GM23338 (cell line): ENCODE measurements at regions not wholly inside any gene's neighbourhood (a gene's known extent, or its start where the extent isn't known, plus 50 kb on each side); places are given as distances from the start of the nearest gene placed in this dataset.

Experiments used
- ATAC-seq: fragments of 200-7000 bp; cut with Tn5 transposase; 3 replicates; pipeline ENCODE4 v1.9.1; 2020
- DNase-seq: peaks from one replicate; pipeline ENCODE4 v3.0.0-alpha.2; 2015; ENCODE audit warnings: low spot score
- H2AFZ ChIP-seq: fragments of 200-600 bp; sonication (generic); 2 replicates; pipeline ENCODE4 v1.8.0; 2016; ENCODE audit warnings: antibody characterized with exemption, mild to moderate bottlenecking, moderate library complexity
- H3F3A ChIP-seq: fragments of 200-600 bp; sonication (generic); replicated peaks from 2 replicates; pipeline ENCODE4 v1.8.0; 2017; ENCODE audit warnings: antibody characterized with exemption, mixed run types, low read depth
- H3K27ac ChIP-seq: fragments of 200-600 bp; sonication (generic); 2 replicates; pipeline ENCODE4 v1.6.1; 2016; ENCODE audit warnings: low read depth
- H3K27me3 ChIP-seq: fragments of 200-600 bp; sonication (generic); 2 replicates; pipeline ENCODE4 v1.8.0; 2016; ENCODE audit warnings: mild to moderate bottlenecking, mixed run types, moderate library complexity; ENCODE audit not compliant: insufficient read depth
- H3K36me3 ChIP-seq: fragments of 200-600 bp; sonication (generic); 2 replicates; pipeline ENCODE4 v1.8.0; 2016; ENCODE audit warnings: mild to moderate bottlenecking; ENCODE audit not compliant: insufficient read depth
- H3K4me1 ChIP-seq: fragments of 200-600 bp; sonication (generic); 2 replicates; pipeline ENCODE4 v1.8.0; 2016; ENCODE audit warnings: mild to moderate bottlenecking, moderate library complexity; ENCODE audit not compliant: insufficient read depth
- H3K4me2 ChIP-seq: fragments of 200-600 bp; sonication (generic); 2 replicates; pipeline ENCODE4 v1.7.1; 2017; ENCODE audit warnings: mixed run types
- H3K4me3 ChIP-seq: fragments of 200-600 bp; sonication (generic); 2 replicates; pipeline ENCODE4 v1.6.1; 2016; ENCODE audit warnings: mixed run types
- H3K79me2 ChIP-seq: fragments of 200-600 bp; sonication (generic); replicated peaks from 2 replicates; pipeline ENCODE4 v1.8.0; 2017; ENCODE audit warnings: mild to moderate bottlenecking; ENCODE audit not compliant: insufficient read depth
- H3K9me2 ChIP-seq: fragments of 200-600 bp; sonication (generic); 2 replicates; pipeline ENCODE4 v1.8.0; 2017; ENCODE audit not compliant: insufficient read depth
- H4K20me1 ChIP-seq: fragments of 200-600 bp; sonication (generic); replicated peaks from 2 replicates; pipeline ENCODE4 v1.8.0; 2017; ENCODE audit warnings: mild to moderate bottlenecking; ENCODE audit not compliant: insufficient read depth
- H3K27ac Mint-ChIP-seq: 2 replicates; pipeline ENCODE4 v1.8.0; 2020; ENCODE audit warnings: inconsistent platforms, mild to moderate bottlenecking, moderate library complexity, mixed read lengths
- H3K27me3 Mint-ChIP-seq: 3 replicates; pipeline ENCODE4 v1.8.0; 2022; ENCODE audit warnings: low read depth, mild to moderate bottlenecking, moderate library complexity, mixed read lengths, inconsistent platforms; ENCODE audit not compliant: insufficient read depth, poor library complexity
- H3K36me3 Mint-ChIP-seq: 3 replicates; pipeline ENCODE4 v1.8.0; 2021; ENCODE audit warnings: low read depth, mild to moderate bottlenecking, inconsistent platforms, moderate library complexity, mixed read lengths
- H3K4me1 Mint-ChIP-seq: 3 replicates; pipeline ENCODE4 v1.8.0; 2020; ENCODE audit warnings: mild to moderate bottlenecking, inconsistent platforms, mixed read lengths
- H3K4me3 Mint-ChIP-seq: 3 replicates; pipeline ENCODE4 v1.8.0; 2021; ENCODE audit warnings: moderate library complexity, mild to moderate bottlenecking, inconsistent platforms, mixed read lengths
- H3K9me3 Mint-ChIP-seq: 3 replicates; pipeline ENCODE4 v1.8.0; 2020; ENCODE audit warnings: moderate library complexity, mild to moderate bottlenecking, inconsistent platforms, mixed read lengths
- CREB1 ChIP-seq: fragments of 250-450 bp; sonication (Bioruptor Pico); IDR thresholded peaks from 2 replicates; pipeline ENCODE4 v1.5.0; 2020; ENCODE audit warnings: low read depth, mild to moderate bottlenecking, moderate library complexity
- EZH2 ChIP-seq: fragments of 200-600 bp; sonication (generic); IDR thresholded peaks from one replicate; pipeline ENCODE4 v1.8.0; 2017; ENCODE audit warnings: antibody characterized with exemption, mild to moderate bottlenecking, low read depth; ENCODE audit not compliant: unreplicated experiment
- EZH2phosphoT487 ChIP-seq: fragments of 200-600 bp; sonication (generic); IDR thresholded peaks from one replicate; pipeline ENCODE4 v1.8.1; 2018; ENCODE audit warnings: antibody characterized with exemption; ENCODE audit not compliant: unreplicated experiment
- JUNB ChIP-seq: IDR thresholded peaks from one replicate; pipeline ENCODE4 v1.6.1; 2016; ENCODE audit warnings: antibody characterized with exemption; ENCODE audit not compliant: unreplicated experiment
- NANOG ChIP-seq: IDR thresholded peaks from 2 replicates; pipeline ENCODE4 v1.6.1; 2016; ENCODE audit warnings: antibody characterized with exemption, borderline replicate concordance
- POLR2AphosphoS5 ChIP-seq: IDR thresholded peaks from 2 replicates; pipeline ENCODE4 v1.6.1; 2016; ENCODE audit warnings: antibody characterized with exemption, low read depth
- STAT1 ChIP-seq: IDR thresholded peaks from one replicate; pipeline ENCODE4 v1.6.1; 2016; ENCODE audit warnings: antibody characterized with exemption; ENCODE audit not compliant: unreplicated experiment
- ZNF114 ChIP-seq: fragments of 250-450 bp; sonication (Bioruptor Pico); IDR thresholded peaks from 2 replicates; pipeline ENCODE4 v1.5.0; 2020; ENCODE audit warnings: mild to moderate bottlenecking, moderate library complexity
- ZNF331 ChIP-seq: fragments of 250-450 bp; sonication (Bioruptor Pico); IDR thresholded peaks from 2 replicates; pipeline ENCODE4 v1.5.0; 2020; ENCODE audit warnings: low read depth, mild to moderate bottlenecking, moderate library complexity
- TF ChIP-seq, protein P1 (sequence below): IDR thresholded peaks from 2 replicates; pipeline ENCODE4 v1.6.1; 2016; ENCODE audit warnings: antibody characterized with exemption
- TF ChIP-seq, protein P2 (sequence below): IDR thresholded peaks from one replicate; pipeline ENCODE4 v1.6.1; 2018; ENCODE audit warnings: antibody characterized with exemption; ENCODE audit not compliant: unreplicated experiment
- TF ChIP-seq, protein P3 (sequence below), 2 experiments: fragments of 200-600 bp in 1 of 2; sonication (generic) in 1 of 2; conservative IDR thresholded peaks; 2 replicates each; pipeline versions ENCODE4 v1.5.1 to v1.6.1; 2016 to 2017; ENCODE audit warnings: antibody characterized with exemption in 2 of 2, low read depth in 2 of 2, mild to moderate bottlenecking in 2 of 2, moderate library complexity in 1 of 2

DNA sequence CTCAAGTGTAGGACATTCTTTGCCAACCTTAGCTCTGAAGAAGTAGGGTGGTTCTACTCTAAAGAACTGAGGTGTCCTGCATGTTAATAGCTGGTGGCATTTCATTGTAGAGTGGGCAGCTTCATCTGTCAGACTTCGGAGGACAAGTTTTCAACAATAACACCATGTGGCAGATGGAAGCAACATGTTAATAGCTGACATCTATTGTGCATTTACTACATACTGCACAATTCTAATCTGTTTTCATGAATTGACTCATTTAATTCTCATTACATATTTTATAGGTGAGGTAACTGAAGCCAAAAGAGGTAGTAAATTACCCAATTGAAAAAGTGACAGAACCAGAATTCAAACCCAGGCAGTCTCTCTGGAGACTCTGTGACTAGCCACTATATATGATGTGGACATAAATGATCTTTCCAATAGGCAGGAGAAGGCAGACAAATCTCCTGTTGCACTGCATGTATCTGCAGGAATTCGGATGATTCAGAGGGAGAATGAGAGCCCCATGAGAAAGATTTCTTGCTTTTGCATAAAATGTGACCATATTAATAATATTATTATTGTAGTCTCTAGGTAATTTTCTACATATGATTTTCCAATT is 137.2 kb upstream of the E2F7 start (continued):
- TF ChIP-seq, protein P1, sequence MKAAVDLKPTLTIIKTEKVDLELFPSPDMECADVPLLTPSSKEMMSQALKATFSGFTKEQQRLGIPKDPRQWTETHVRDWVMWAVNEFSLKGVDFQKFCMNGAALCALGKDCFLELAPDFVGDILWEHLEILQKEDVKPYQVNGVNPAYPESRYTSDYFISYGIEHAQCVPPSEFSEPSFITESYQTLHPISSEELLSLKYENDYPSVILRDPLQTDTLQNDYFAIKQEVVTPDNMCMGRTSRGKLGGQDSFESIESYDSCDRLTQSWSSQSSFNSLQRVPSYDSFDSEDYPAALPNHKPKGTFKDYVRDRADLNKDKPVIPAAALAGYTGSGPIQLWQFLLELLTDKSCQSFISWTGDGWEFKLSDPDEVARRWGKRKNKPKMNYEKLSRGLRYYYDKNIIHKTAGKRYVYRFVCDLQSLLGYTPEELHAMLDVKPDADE, result no peak
- TF ChIP-seq ZNF114, result no peak

DNA sequence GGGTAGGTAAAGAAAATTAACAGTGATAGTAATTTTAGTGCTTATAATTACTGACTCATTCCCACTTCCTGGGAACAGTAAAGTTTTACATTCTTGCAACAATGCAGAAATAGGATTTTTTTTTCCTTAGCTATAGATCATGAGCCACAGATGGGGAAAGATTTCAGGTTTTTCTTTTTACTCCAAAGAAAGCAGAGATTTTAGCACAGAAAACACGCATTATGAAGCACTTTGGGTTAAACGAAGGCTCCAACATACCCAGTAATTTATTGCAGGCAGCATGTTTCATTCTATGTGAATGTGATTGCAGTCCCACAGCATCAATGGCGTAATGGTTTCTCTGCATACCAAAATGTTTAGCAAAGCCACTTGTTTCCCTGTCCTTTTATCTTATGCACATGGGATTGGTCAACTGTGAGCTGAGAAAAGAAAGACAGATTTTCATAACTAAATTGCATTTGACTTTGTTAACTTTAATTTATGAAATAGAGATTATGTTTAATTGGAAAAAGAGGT is 124.6 kb upstream of the E2F7 start:
- no peaks in the 10 kb centered on the region for H4K20me1 ChIP-seq
- 0 out of 2 replicates have a peak overlapping the region, but pooled peaks have one; percentile 34 for H2AFZ ChIP-seq
- H3K27me3 ChIP-seq, result no peaks in the 10 kb centered on the region
- H3F3A ChIP-seq, result no peaks in the 10 kb centered on the region
- no peak for DNase-seq
- H3K4me2 ChIP-seq, result no peak overlapping the region
- H3K4me1 Mint-ChIP-seq, result no peaks in the 10 kb centered on the region
- H3K27me3 Mint-ChIP-seq, result no peaks in the 10 kb centered on the region
- H3K36me3 ChIP-seq, result no peaks in the 10 kb centered on the region
- TF ChIP-seq NANOG, result no peak
- no peak overlapping the region for H3K4me3 Mint-ChIP-seq
- H3K4me1 ChIP-seq, result 0 out of 2 replicates have a peak, but pooled peaks cover 3% of the 10 kb centered on the region
- H3K4me3 ChIP-seq, result no peak overlapping the region
- no peak overlapping the region for H3K27ac ChIP-seq
- H3K36me3 Mint-ChIP-seq, result no peaks in the 10 kb centered on the region
- no peak overlapping the region for H3K27ac Mint-ChIP-seq
- no peaks in the 10 kb centered on the region for H3K9me2 ChIP-seq
- H3K9me3 Mint-ChIP-seq, result no peaks in the 10 kb centered on the region
- no peak for ATAC-seq
- no peaks in the 10 kb centered on the region for H3K79me2 ChIP-seq

DNA sequence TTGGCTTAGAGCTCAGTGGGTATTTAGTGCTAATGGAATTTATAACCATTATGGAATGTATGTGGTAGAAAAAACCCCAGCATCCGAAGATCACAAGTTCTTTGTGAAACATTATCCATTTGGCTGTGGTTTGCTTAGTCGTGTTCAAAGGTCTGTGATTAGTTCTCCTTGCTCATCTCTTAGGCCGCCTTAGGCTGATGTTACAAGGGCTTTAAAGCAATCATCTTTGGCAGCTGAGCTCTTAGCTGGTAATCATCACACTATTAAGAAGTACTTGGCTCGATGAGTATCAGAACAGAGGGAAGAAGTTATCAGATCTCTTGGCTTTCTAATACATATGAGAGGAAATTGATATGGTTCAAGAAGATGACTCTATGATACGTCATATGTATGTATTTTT is 124.1 kb upstream of the E2F7 start:
- Histone ChIP-seq H3K27ac (no peak overlapping the region), H3K36me3 (no peaks in the 10 kb centered on the region), H3K4me3 (no peak overlapping the region), H2AFZ (0 out of 2 replicates have a peak overlapping the region, but pooled peaks have one; percentile 34), H3K9me2 (no peaks in the 10 kb centered on the region), H3K4me1 (0 out of 2 replicates have a peak, but pooled peaks cover 3% of the 10 kb centered on the region), H4K20me1 (no peaks in the 10 kb centered on the region), H3K79me2 (no peaks in the 10 kb centered on the region), H3K27me3 (no peaks in the 10 kb centered on the region), H3F3A (no peaks in the 10 kb centered on the region), H3K4me2 (no peak overlapping the region)
- Mint-ChIP-seq H3K9me3 (no peaks in the 10 kb centered on the region), H3K4me3 (no peak overlapping the region), H3K4me1 (no peaks in the 10 kb centered on the region), H3K27me3 (no peaks in the 10 kb centered on the region), H3K36me3 (no peaks in the 10 kb centered on the region), H3K27ac (no peak overlapping the region)
- no peak for DNase-seq
- ATAC-seq, result no peak
- no peak for TF ChIP-seq CREB1 (CRISPR knock-in tag)
- TF ChIP-seq, protein P2, sequence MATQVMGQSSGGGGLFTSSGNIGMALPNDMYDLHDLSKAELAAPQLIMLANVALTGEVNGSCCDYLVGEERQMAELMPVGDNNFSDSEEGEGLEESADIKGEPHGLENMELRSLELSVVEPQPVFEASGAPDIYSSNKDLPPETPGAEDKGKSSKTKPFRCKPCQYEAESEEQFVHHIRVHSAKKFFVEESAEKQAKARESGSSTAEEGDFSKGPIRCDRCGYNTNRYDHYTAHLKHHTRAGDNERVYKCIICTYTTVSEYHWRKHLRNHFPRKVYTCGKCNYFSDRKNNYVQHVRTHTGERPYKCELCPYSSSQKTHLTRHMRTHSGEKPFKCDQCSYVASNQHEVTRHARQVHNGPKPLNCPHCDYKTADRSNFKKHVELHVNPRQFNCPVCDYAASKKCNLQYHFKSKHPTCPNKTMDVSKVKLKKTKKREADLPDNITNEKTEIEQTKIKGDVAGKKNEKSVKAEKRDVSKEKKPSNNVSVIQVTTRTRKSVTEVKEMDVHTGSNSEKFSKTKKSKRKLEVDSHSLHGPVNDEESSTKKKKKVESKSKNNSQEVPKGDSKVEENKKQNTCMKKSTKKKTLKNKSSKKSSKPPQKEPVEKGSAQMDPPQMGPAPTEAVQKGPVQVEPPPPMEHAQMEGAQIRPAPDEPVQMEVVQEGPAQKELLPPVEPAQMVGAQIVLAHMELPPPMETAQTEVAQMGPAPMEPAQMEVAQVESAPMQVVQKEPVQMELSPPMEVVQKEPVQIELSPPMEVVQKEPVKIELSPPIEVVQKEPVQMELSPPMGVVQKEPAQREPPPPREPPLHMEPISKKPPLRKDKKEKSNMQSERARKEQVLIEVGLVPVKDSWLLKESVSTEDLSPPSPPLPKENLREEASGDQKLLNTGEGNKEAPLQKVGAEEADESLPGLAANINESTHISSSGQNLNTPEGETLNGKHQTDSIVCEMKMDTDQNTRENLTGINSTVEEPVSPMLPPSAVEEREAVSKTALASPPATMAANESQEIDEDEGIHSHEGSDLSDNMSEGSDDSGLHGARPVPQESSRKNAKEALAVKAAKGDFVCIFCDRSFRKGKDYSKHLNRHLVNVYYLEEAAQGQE, result no peak
- no peak for TF ChIP-seq POLR2AphosphoS5
- no peak for TF ChIP-seq EZH2phosphoT487
- no peak for TF ChIP-seq STAT1
- TF ChIP-seq JUNB, result no peak
- no peak for TF ChIP-seq ZNF114
- TF ChIP-seq, protein P1, result no peak
- TF ChIP-seq, protein P3, sequence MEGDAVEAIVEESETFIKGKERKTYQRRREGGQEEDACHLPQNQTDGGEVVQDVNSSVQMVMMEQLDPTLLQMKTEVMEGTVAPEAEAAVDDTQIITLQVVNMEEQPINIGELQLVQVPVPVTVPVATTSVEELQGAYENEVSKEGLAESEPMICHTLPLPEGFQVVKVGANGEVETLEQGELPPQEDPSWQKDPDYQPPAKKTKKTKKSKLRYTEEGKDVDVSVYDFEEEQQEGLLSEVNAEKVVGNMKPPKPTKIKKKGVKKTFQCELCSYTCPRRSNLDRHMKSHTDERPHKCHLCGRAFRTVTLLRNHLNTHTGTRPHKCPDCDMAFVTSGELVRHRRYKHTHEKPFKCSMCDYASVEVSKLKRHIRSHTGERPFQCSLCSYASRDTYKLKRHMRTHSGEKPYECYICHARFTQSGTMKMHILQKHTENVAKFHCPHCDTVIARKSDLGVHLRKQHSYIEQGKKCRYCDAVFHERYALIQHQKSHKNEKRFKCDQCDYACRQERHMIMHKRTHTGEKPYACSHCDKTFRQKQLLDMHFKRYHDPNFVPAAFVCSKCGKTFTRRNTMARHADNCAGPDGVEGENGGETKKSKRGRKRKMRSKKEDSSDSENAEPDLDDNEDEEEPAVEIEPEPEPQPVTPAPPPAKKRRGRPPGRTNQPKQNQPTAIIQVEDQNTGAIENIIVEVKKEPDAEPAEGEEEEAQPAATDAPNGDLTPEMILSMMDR (conservative IDR thresholded peaks at IDR 0.05; ENCODE audit: low read depth in 2 of 2), result no peak
- TF ChIP-seq EZH2, result no peak
- no peak for TF ChIP-seq NANOG
- no peak for TF ChIP-seq ZNF331
